GM21528 (cell line): ENCODE measurements at regions not wholly inside any gene's neighbourhood (a gene's known extent, or its start where the extent isn't known, plus 50 kb on each side); places are given as distances from the start of the nearest gene placed in this dataset.

Experiments
- ATAC-seq: cut with Tn5 transposase; IDR thresholded peaks from one replicate; pipeline ENCODE4 v1.9.1; 2021; ENCODE audit warnings: mild to moderate bottlenecking, moderate library complexity; ENCODE audit not compliant: unreplicated experiment, low FRiP score

DNA sequence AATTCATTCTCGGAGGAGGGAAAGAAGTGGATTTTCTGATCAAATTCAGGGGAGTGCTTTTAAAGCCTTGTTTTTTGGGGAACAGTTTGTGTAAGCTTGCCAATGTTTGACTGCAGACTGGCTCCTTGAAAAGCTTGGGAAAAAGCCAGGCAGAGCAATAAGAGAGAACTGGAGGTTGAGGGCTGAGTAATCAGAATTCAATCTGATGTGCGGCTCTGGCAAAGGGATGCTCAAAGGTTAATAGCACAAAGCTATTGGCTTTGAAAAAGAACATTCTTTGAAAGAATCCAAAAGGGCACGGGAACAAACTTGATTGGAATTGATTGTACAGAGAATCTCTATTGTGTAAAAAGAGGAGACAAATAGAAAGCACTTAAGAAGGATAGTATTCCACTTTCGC is 279.3 kb downstream of the YTHDC2 start:
- no peak for ATAC-seq

DNA sequence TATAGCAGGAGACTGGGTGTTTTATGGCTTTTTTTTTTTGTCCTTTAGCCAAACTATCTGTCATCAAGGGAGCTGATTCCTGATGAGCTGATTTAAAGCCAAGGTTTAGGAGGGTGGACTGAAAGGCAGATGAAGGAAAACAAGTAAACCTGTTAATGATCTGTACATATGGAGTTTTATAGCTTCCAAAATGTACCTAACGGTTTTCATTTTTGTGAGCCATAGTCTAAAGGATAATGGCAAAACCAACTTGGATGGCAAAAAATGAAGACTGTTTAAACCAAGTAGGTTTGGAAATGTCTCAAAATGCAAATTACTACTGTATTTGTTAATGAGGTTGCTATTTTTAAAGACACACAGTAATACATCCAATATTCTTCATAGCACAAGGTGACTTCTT is 281.5 kb downstream of the YTHDC2 start:
- ATAC-seq: no peak

DNA sequence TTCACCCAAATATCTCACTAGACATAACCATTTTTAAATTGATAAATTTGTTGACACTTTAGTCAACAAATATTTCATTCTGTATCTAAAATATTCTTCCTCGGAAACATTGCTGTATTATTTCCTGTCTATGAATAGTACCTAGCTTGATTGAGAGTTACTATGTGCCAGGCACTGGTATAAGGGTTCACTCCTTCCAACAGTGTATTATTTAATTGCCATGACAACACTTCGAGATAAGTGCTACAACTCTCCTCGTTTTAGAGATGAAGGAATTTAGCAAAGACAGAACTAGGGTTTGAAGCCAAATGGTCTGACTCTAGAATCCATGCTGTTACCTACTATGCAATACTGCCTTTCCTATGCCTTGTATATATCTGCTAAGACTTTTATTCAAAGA is 287.2 kb downstream of the YTHDC2 start:
- ATAC-seq: no peak

DNA sequence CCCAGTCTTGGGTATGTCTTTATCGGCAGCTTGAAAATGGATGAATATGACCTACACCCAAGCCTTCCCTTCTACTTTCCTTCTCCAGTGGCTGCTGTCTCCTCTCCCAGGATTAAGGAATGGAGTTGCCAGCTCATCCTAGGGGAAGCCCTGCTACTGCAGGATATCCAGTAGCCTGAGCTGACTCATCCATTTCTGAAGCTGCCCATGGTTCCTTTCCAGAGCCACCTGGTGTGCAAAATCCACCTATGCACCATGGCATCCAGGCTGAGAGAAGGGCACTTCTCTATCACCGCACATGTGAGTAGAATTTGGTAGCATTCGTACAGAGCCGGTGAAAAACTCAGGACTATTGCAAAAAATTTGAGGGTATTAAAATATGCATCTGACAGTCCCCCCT is 290.8 kb downstream of the YTHDC2 start:
- no peak for ATAC-seq

DNA sequence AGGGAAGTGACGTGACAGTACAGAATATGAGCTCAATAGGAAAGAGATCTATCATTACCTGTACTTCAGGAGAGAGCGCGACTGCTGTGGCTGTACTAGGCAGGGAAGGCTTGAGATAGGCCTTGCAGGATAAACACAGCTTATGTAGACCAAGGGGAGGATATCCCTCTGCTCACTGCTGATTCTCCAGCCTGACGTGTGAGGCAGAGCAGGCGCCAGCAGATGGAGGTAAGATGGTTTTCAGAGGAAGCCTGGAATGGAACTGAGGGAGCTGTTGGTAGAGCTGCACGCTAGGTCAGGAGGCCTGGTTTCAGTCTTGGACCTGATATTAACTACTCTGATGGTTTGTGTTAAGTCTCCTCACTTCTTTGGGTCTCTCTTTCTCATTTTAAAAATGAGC is 291.4 kb downstream of the YTHDC2 start:
- no peak for ATAC-seq

DNA sequence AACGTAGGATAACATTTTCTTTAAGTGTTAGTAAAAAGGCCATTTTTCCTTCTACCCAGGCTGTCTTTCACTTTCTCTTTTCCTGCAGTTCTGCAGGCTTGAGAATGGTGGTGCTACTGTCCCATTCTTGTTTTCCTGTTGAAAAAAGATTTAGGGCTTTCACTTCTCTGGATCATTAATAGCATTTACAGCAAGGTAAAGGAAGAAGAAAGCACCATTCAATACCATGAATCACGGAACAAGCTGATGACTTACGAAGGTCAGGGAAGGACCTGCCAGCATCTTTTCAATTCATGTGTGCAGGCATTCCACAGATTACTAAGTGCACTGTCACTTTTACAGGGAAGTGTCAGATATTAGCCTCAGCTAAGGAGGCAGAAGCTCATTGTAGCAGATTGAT is 292.8 kb downstream of the YTHDC2 start:
- no peak for ATAC-seq

DNA sequence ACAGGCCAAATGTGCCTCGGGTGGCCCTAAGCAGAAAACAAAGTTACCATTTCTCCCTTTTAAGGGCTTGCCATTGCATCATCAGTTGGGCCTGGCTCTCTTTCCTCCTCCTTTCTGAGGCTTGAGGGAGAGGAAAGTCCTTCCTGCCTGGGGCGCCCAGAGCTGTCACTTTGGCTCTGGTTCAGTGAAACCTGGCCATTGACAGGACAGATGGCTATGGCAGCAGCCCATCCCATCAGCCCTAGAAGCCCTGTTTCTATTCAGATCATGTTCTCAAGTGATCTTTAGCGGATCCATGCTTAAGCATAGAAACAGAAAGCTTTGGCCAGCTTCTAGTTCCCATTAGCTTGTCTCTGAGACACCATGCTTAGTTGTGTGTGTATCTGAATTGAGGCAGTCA is 293.4 kb downstream of the YTHDC2 start:
- ATAC-seq: no peak

DNA sequence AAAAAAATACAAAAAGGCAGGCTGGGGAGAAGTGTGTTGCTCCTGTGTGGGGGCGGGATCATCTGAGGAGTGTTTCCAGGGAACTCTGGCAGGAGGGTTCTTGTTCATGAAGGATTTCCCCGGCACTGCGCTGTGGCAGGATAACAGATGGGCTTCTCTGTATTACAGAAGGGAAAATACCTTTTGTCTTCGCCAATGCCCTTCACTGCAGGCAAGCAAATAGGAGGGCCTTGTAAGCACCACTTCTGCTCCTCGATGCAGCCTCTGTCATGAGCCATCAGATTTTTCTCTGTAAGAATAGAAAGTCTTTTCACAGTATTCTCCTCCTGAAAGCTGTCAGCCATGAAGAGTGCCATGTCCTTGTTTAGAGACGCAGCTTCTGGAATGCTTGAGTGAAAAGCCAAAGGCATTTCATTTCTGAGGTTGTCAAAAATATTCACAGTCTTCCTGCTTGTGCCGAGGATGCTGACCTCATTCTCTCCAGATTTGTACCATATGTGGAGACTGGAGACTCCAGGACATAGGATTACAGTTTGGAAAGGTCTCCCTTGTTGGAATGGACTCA is 294.0 kb downstream of the YTHDC2 start:
- no peak for ATAC-seq

DNA sequence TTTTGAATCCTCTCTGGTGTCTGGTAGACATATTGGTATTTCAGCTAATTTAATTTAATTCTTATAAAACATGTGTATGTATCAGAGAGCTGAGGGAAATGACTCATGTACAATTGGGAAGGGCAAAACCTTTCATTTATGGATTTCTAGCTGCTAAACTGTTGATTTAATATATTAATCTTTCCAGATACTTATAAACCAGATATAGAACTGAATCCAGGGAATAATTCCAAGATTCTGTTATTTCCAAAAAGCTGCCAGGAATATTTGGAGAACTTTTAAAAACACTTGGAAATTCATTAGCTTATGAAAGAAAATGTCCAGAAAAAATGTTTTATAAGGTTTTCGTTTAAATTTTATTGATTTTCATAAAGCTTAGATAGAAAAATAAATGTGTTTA is 295.5 kb downstream of the YTHDC2 start:
- ATAC-seq: no peak

DNA sequence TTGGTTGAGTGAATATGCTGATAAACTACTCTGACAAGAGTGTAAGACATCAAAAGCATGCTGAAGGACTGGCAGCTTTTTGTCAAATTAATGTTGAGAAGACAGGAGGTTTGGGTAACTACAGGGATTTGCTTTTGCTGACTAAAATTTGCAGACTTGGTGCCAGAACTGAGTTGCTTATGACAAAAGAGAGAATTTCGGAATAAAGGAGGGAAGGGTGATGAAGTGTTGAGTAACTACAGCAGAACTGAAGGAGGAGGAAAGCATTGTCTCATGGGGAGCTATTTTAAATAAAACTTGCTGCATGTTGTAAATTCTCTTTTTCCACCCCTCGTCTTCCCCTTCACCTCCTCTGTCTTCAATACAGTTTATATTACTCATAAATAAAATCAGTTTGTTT is 296.1 kb downstream of the YTHDC2 start:
- ATAC-seq: no peak

DNA sequence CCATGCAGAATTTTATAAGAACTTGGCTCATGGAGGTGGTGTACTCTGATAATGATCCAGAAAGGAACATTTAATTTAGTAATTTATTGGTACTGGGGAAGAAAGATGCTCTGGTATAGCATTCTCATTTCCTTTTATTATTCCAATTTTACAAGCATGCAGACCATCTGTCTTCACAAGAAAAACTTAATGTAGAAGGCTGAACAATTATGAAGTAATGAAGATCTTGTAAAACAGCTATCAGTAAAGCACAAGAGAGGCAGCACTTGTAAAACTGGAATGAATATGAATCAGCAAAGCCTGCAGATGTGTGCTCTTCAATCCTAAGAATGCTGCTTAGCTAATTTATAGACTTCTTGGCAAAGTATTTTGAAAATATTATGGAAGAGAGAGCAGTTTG is 300.0 kb downstream of the YTHDC2 start:
- no peak for ATAC-seq

DNA sequence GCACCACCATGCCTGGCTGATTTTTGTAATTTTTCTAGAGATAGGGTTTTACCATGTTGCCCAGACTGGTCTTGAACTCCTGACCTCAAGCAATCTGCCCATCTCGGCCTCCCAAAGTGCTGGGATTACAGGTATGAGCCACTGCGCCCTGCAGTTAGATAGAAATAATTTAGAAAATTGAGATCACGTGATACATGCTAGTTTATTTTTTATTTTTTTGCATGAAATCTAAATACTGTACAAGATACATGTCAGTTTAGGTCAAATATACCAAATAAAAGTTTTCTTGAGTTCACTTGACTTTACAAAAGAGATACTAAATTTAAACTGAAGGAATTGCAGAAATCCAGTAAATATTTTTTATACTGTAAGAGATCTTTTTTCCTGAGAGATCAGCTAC is 304.2 kb downstream of the YTHDC2 start:
- no peak for ATAC-seq

DNA sequence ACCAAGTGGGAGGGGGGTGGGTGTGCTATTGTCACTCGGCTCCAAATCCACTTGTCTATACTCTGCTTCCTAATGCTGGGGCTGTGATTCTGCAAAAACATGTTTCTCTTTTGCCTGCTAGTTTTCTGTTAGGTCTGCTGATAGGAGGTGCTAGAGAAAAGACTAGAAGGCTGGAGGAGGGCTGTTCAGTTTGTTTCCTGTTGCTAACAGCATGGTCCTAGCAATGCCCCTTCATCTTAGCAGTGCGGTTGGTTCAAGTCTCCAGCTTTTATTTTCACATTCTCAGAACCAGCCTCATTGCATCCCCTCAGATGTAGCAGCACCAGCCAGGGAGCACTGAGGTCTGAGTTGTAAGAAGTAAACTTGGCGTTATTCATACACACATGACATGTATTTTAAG is 310.2 kb downstream of the YTHDC2 start:
- no peak for ATAC-seq

DNA sequence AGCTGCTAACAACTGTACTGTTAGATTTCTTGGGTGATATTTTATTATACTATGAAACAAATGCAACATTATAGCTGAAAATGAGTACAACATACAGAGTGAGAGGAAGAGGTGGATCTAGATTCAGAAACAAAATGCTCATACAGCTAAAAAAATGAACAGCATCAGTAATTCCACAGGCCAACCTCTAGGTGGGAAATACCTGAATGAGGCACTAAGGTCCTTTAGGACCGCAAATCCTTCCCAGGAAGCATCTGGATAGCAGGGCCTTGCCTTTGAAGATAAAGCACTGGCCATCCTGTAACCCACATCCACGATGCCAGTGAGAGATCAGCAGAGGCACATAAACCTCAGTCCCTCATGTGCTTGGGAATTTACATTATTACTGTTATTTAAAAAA is 310.8 kb downstream of the YTHDC2 start:
- ATAC-seq: no peak

DNA sequence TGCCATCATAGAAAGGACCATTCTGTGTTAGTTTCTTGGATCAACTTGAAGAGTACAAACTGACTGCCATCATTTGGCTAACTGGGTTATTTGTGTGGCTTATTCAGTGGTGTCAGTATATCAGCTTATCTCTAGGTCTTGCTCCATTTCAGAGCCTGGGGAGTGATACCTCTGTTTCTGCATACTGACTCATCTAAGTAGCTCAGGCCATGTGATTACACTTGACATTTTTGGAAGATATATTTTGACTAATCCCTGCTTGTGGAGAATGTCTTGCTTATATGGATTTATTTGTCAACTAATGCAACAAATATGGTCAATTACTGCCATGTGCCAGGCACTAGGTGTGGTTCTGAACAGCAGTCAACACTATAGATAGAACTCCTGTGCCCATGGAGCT is 311.7 kb downstream of the YTHDC2 start:
- ATAC-seq: no peak

DNA sequence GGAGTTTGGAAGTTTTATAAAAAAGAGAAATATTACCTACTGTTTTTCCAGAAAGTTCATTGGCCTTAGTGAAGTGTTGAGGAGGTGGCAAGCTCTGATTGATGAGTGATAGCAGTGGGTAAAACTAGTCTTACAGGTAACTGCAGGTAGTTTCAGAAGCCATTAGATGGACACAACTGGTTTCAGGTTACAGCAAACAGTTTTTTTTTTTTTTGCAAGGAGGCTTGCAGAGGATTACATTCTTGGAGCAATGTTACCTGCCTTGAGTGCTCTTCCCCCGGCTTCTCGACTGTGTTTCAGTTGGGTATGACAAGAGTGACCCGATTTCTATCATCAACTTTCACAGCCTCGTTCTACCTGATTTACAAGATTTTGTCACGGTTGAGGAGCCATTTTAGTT is 333.4 kb downstream of the YTHDC2 start:
- ATAC-seq: no peak

DNA sequence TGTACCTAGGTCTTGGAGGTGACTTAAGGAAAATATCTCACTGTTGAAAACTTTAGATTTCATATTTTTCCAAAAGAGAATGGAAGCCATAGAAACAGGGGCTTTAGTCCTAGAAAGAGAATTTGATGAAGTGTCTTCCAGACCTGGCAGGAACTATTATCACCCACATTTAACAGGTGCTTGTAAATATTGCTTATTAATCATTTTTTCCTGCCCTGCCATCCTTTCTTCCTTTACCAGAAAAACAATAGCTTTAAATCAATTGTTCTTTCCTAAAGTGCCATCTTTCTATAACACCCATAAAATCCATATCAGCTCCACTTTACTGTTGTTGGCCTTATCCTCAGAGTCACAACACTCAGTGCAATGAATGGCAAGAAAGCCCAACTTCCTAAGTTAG is 350.9 kb downstream of the YTHDC2 start:
- ATAC-seq: no peak

DNA sequence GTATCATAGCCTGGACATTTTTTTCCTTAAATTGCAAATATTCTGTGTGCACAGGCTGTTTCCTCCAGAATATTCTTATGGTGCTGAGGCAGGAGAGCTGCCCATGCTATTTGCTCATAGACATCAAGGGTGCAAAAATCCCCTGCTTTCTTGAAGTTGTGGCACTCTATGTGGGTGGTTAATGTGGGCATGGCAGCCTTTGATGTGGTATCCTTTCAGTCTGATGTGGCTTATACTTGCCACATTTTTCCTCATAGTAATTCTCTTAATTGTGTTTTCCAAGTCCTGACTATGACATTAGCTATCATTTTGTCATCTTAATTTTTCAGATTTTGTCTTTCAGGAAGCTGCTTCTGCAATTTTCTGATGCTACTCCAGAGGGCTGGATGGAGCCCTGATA is 353.3 kb downstream of the YTHDC2 start:
- ATAC-seq: no peak

DNA sequence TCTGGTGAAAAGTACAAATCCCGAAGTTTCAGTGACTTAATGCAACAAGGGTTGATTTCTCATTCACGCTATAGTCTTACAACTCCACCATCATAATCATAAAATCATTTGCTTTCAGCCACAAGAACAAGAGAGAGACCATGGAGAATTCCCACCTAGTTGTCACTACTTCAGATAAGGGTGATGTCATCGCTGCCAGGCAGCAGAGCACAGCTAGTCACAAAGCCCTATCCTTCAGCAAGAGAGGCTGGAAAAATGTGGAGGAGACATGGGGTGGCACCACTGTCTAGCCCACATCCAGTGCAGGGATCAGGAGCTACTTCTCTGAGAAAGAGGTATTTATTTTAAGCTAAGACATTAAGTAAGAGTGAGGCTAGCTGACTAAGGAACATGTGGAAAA is 356.1 kb downstream of the YTHDC2 start:
- ATAC-seq: no peak

DNA sequence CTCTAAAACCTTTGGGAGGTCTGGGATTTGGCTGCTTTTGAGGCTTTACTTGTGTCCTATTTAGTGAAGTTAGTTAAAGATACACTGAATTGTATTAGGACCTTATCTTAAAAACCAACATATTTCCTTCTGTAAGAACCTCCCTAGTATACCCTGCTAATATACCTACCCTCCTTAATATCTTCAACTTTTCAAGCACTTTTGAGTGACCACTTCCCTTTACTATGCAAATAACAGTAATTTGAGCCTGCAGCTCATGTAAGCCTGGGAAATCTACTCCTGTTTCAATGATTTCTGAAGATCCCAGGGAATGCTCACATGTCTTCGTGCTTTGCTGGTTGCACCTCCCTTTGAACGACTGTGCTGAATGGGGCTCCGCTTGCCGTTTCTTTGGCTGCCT is 358.5 kb downstream of the YTHDC2 start:
- ATAC-seq: no peak

DNA sequence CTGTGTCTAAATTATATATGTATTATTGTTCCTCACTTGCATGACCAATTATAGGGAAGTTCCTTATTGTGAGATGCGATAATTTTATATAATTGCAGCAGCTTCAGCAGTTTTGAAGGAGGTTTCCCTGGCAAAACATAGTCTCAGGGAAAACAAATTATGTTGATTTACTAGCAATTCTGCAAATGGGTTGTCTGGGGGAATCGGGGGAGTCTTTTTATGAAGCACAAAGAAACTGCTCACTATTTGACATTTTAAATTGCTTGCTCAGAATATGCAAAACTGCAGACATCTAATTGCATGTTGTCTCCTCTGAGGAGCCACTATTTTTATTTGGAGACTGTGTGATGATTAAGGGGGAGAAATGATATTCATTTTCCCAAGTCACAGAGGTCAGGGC is 361.6 kb downstream of the YTHDC2 start:
- ATAC-seq: no peak

DNA sequence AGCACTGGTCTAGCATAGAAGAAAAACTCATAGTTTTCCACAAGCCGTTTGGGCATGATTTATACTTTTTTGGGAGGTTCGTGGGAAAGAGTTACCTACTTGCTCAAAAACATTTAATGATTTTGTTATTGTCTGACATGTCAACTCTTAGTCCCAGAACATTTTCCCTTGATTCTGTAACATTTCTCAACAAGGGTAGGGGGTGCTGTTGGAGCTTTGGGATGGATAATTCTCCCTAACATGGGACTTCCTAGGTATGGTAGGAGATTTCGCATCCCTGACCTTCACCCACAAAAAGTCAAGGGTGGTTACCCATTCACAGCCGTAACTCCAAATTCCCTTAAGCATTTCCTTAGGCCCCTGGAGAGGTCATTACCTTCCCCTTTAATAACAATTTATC is 378.0 kb downstream of the YTHDC2 start:
- ATAC-seq: no peak

DNA sequence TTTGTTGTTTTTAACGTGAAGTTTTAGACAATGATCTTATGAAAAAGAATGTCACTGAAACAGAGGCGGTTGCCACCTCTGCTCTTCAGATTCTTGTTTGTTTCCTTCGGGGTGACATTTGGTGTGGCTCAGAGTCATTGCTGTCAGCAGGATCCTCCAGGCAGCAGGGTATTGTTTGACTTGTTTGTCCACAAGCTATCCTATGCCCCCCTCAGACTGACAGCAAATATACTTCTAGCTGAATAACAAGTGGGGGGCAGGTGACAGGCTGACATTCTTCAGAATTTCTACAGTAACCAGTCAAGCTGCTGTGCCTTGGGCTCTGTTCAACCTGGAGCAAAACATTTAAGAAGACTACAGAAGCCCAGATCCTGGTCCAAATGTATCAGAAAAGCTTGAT is 383.3 kb downstream of the YTHDC2 start:
- ATAC-seq: no peak
